GM19351 (cell line): ENCODE measurements at regions not wholly inside any gene's neighbourhood (a gene's known extent, or its start where the extent isn't known, plus 50 kb on each side); places are given as distances from the start of the nearest gene placed in this dataset.
"Not testable (repeated sequence)": the region's sequence is repeated elsewhere in the genome, so short reads cannot be mapped to it uniquely, and the experiment has no call there.

Source experiments
- ATAC-seq: cut with Tn5 transposase; IDR thresholded peaks from one replicate; pipeline ENCODE4 v1.9.1; 2021; ENCODE audit warnings: mild to moderate bottlenecking, moderate library complexity; ENCODE audit not compliant: unreplicated experiment

DNA sequence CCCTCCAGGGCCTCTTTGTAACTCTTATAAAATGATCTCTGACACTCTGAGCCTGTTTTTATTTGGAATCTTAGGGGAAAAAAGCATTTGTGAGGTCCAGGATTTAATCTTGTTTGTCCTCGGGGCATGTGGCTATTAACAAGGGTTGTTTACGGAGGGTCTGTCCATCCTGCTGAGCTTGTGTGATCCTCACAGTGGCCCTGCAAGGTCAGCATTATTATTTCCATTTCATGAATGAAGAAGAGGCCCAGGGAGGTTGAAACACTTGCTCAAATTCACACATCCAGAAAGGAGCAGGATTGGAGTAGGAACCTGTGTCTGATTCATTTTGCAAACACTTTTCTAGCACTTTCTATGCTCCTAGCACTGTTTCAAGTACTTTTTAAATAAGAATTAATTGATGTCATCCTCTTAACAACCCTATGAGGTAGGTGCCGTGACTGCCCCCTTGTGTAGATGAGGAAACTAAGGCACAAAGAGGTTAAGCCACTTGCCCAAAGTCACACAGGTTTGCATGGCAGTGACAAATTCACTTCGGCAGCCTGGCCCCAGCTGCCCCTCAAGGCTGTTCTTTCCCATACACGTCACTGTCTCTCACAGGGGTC lies 178.9 kb downstream of the MIS18A start:
- ATAC-seq, result no peak

- ATAC-seq, result no peak
These were observed 182.4 kb downstream of the MIS18A start for GRCh38 chr21:32096411-32096810.

DNA sequence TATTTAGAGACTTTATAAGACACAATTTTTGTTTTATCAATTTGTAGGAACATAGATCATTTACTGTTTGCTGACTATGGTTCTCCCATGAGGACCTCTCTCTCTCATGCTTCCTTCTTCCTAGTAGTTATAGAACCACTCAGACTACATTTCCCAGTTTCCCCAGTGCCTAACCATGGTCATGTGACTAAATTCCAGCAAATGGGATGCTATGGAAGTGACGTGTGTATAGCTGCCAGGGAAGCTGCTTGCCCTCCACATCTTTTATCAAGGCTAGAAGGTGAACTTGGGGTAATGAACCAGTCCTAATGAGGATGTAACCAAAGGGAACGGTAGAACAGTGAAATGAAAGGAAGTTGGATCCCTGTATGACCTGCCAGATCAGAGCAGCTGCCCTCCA lies 184.0 kb downstream of the MIS18A start:
- ATAC-seq, result no peak

GRCh38 chr21:32093646-32094462 lies 185.0 kb downstream of the MIS18A start:
- ATAC-seq, result no peak

GRCh38 chr21:32090956-32091355 lies 187.9 kb downstream of the MIS18A start:
- no peak for ATAC-seq

DNA sequence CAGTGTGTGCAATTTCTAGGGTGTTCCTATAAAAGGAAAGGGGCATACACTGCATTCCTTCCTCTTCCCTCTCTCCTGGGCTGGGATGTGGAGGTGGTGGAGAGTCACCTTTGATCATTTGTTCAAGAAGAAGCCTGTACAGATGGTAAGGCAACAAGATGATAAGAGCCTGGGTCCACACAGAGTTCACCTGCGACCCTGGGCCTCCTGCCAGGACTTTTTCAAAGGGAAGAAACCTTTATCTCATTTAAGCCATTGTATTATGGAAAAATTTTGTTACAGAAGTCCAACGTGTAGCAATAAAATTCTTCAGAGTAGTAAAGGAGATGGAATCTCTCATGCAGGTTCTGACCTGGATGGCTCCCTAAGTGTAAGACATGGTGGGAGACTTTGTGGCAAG lies 189.1 kb downstream of the MIS18A start:
- no peak for ATAC-seq

- no peak for ATAC-seq
These were observed 190.4 kb downstream of the MIS18A start for GRCh38 chr21:32088471-32088870.

DNA sequence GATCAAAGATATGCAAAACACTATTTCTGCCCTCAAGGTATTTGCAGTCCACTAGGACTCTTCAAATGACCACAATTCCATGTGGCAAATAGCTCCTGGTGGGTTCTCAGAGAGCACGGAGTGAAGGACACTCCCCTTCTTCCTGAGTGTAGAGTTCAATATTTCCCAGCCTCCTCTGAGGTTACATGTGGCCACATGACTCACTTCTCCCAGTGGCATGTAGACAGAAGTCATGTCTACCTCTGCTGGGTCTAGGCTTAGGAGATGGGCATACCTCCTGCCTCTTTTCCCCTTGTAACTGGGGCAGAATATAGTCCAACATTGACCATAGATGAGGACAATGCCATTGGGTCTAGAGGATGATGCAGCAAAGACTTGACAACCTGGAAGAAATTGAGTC lies 191.4 kb downstream of the MIS18A start:
- no peak for ATAC-seq

- no peak for ATAC-seq
These were observed 195.7 kb downstream of the MIS18A start for GRCh38 chr21:32083197-32083596.

GRCh38 chr21:32082466-32082865 lies 196.4 kb downstream of the MIS18A start:
- no peak for ATAC-seq

DNA sequence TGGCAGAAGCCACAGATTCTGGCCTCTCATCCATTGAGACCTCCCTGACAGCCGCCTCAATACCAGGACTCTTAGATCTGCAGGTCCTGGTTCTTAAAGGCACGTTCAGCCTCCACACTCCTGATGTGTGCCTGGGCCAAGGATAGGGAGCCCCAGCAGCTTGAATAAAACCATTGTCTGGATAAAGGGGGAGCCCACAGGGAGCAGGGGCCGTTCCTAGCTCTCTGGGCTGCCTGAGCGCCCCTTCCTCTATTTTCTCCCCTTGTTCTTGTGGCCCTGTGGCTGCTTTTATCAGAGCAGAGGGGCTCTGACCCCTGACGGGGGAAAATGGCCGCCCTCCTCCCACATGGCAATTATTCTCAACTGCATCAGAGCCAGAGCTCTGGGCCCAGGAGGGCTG lies 200.8 kb downstream of the HUNK start:
- ATAC-seq, result no peak

DNA sequence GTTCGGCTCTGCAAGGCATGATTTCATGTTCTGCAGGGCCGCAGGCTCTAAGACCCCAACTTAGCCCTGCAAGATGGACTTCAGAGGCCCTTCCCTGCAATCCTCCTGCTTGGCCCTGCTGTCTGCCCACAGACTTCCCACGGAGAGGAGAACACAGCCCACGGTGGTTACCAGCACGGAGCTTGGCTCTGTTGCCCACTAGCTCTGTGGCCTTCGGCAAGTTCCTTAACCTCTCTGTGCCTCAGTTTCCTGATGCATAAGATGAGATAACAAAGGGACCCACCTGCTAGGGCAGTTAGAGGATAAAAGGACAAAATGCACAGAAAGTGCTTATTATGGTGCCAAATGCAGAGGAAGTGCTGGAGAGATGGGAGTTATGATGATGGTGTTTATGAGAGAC lies 200.4 kb downstream of the HUNK start:
- no peak for ATAC-seq

DNA sequence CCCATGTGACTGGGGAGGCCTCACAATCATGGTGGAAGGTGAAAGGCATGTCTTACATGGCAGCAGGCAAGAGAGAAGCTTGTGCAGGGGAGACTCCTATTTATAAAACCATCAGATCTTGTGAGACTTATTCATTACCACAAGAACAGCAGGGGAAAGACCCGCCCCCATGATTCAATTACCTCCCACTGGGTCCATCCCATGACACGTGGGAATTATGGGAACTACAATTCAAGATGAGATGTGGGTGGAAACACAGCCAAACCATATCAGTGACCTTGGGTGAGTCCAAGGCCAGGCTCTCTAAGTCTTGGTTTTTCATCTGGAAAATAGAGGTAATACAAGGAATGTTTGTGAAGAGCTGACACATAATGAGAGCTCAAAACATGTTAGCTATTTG lies 198.8 kb downstream of the HUNK start:
- ATAC-seq, result not testable (repeated sequence)

- no peak for ATAC-seq
These were observed 198.0 kb downstream of the HUNK start for GRCh38 chr21:32070676-32071330.

DNA sequence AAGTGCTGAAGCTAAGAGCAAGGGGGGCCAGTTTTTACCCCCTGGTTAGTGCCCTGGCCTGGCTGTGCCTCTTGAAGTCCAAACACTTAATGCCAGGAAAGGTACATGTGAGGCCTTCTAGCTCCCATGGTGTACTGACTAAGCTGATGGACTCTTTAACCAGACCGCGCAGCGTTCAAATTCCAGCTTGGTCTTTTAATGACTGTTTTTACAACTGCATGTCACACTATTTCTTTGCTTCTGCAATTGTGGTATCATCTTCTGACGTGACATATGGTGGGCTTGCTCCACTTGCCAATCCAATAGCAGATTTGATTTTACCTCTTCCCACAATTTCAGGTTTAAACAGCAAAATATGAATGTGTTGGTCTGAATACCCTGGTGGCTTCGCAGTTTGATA lies 197.3 kb downstream of the HUNK start:
- ATAC-seq, result no peak

DNA sequence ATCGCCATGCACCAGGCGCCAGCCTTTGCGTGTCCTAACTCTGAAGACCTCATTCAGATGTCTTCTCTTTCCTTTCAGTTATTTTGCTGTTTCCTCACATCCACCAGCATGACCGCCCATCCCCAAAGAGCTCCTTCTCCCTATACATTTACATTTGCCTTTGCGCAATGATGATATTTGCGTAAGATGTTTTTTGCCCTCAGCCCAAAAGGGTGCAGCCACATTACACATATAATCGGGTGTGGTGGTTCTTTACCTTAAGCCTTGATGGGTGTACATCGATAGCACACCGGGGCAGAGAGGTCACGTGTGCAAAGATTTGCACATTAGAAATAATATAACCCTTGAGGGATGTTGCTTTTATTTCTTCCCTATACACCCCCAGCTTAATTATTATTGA lies 192.8 kb downstream of the HUNK start:
- ATAC-seq, result no peak

DNA sequence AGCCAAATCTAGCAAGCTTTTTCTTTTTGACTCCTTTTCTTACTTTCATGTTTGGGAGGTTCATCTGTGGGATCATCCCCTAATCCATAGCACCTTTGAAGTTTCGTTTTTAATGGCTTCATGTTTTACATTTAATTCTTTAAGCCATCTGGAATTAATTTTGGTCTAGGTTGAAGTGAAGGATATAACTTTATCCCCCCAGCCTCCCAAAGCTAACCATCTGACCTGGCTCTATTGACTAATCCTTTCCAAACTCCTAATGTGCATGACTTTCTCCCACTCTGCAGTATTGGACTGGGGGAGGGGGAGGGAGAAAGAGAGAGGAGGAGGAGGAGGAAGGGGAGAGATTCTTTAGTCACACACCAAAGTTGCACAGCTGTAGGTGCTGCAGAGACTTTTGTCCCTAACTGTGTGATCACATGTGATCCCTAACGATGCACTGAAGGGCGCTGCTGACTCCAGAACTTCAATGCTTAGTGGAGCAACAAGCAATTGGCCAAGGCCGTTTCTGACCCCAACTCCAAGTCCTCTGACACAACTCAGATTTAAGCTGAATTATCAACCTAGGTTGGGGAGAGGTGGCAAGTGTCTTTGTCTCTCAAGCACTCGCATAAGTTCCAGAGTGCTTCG lies 191.6 kb downstream of the HUNK start:
- no peak for ATAC-seq

DNA sequence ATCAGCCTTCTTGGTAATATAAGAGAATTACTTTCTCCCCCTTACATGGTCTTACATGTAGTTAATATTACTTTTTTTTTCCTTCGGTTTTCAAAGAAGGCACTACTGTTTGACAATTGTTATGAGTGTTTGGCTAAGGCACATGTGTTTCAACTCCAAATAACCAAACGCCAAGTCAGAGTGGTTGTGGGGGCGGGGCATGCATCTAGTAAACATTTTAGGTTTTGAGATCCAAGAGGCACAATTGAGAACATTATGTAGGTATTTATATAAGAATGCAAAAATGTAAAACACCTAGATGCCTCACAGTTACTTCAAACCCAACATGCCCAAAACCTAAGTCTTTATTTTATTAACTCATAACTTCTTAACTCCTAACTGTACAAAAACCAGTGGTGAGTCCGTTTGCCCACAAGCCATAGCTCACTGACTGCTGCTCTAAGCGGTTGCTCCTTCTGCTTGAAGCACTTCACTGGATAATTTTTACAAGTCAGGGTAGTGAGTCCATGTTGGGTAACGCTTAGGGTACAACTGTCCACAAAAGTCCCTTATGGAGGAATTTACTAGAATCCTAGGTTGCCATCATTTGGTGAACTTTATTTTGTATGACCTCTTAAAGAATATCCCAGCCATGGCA lies 189.9 kb downstream of the HUNK start:
- ATAC-seq, result no peak

DNA sequence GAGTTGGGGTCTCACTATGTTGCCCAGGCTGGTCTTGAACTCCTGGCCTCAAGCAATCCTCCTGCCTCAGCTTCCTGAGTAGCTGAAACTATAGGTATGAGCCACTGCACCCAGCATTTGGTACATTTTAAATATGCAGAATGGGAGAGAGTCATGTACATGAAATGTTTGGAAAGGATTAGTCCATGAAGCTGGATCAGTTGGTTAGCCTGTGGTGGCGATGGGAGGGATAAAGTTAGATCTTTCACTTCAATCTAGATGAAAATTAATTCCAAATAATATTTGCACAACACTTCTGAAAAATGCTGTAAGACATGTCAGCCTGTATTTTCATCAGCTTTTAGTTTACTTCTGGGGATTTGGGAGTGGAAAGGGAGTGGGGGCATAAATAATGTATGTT lies 188.9 kb downstream of the HUNK start:
- ATAC-seq, result no peak

DNA sequence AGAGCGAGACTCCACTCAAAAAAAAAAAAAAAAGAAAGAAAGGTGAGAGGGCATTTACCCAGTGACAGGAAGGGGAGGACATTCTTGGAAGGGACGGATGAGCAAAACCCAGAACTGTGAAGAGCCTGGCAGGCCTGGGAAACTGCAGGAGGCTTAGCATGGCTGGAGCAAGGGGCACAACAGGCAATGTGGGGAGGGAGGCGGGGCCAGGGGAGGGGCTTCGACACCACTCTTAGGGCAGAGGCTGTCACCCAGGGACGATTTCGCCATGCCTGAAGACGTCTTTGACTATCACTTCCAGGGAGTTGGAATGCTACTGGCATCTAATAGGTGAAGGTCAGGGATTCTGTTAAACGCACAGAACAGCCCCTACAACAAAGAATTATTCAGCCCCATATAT lies 184.0 kb downstream of the HUNK start:
- no peak for ATAC-seq

- no peak for ATAC-seq
These were observed 182.5 kb downstream of the HUNK start for GRCh38 chr21:32055305-32055704.
